ENCODE measurements at regions not wholly inside any gene's neighbourhood (a gene's known extent, or its start where the extent isn't known, plus 50 kb on each side); places are given as distances from the start of the nearest gene placed in this dataset.
A peak's percentile ranks its signal among the peaks of the same experiment; 100 is the strongest.
"Not testable (repeated sequence)": the region's sequence is repeated elsewhere in the genome, so short reads cannot be mapped to it uniquely, and the experiment has no call there.

DNA sequence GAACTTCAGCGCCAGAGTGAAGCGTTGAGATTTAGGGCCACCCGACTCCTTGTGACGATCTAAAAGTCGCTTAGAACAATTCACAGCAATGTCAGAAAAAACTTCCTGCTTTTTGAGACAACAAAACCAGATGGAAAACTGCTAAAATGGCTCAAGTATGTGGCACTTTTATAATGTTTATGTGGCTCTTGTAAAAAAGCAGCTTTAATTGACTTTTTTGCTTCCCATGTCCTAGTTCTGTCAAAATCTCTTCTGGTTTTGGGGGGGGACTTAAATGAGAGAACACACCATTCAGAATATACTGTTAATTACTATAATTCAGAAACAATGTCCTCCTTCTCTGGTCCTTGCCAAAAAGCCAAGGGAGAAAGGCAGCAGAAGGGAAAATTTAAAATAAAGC is 154.7 kb upstream of the LSM14A start:
- no peak for DNase-seq (ENCODE audit: low read depth in 2 of 3, low spot score in 1 of 3)

DNA sequence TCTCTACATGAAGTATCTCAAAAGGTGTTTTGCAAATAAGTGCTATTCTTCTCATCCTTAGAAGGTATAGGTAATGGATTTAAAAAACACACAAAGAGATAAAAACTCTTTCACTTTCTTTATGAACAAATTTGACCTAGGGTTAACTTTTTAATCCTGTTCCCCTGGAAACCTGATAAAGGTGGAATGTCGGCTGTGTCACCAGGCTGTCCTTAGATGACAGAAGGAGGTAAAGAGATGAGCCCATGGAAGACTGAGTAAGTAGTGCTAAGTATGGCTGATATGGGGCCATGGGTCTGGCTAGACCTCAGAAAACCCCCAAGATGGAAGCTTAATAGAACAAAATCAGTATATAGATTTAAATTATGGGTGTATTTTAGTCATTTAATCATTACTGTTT is 153.8 kb upstream of the LSM14A start:
- no peak for DNase-seq (ENCODE audit: low read depth in 2 of 3, low spot score in 1 of 3)

DNA sequence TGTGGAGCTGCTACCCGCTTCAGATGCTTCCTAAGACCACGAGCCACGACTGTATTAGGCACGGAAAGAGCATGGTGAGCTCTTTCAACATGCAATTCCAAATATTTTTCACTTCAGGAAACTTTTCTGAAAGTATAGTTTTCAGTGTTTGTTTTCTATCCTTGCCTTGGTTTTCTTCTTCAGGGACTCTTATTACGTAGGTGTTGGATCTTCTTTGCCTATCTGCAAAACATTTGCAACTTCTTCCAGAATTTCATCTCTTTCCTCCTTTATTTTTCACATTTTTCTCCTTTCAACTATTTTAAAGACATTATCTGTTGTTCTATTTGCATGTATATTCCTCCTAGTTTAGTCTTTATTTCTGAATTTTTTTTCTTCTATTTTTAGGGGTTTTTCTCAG is 148.9 kb upstream of the LSM14A start:
- no peak for DNase-seq (ENCODE audit: low read depth in 2 of 3, low spot score in 1 of 3)

DNA sequence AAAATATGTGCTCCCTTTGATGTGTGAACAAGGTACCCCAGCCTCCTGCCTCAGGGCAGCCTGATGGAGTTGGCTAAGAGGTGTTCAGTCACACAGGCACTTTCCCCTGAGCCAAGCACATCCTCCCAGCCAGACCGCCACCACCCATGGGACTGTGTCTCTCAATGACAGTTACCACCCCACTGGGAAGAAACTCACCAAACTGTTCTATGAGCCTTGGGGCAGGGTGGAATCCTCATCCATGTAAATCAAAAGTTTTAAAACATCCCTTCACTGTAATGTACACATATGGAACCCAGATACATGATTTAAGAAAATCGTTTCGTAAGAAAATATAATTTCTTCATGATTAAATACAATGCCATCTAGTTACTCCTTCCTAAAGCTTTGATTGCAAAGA is 138.4 kb upstream of the LSM14A start:
- no peak for DNase-seq (ENCODE audit: low read depth in 2 of 3, low spot score in 1 of 3)

DNA sequence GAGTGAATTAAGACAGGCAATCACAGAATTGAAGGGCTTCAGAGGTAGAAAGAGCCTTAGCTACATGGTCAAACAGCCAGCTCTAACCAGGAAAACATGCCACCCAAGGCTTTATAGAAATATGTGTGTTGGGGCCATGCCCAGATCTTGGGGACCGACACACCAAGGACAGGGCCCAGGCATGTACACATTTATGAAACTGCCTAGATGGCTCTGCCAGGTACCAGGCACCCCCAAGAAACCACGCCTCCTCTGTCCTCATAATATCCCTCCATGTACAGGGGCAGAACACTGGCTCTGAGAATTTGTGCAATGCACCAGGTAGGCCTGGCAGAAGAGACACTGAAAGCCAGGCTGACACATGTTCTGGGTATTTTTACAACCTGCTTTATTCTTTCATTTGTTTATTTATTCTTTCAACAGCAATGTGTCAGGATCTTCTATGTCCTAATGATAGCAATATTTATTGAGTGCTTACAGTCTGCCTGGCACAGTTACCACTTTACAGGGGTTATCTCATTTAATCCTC is 137.9 kb upstream of the LSM14A start:
- DNase-seq (ENCODE audit: low read depth in 2 of 3, low spot score in 1 of 3), result no peak

DNA sequence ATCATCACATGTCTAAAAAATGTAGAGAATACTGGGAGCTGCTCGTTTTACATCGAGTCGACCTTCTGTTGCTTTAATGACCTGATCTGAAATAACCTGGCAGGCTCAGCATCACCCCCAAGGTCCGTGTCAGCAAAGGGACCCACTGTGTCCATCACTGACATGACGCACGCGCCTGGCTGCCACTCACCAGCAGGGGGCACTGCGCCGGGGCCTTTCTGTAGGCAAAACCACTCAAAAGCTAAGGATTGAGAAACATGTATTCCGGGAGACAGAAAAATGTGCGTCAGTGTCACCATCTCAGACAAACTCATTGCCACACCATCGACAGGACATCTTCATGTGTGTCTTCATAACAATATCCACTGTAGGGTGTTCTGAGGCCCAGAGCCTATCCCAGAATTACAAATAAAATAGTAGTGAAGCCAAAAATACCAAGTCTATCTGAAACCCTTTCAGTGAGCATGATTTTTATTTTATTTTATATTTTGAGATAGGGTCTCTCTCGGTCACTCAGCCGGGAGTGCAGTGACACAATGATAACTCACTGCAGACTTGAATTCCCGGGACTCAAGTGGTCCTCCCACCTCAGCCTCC is 130.3 kb upstream of the LSM14A start:
- peak; percentile 65 to 77 (median 68) for DNase-seq (ENCODE audit: low read depth in 2 of 3, low spot score in 1 of 3)

DNA sequence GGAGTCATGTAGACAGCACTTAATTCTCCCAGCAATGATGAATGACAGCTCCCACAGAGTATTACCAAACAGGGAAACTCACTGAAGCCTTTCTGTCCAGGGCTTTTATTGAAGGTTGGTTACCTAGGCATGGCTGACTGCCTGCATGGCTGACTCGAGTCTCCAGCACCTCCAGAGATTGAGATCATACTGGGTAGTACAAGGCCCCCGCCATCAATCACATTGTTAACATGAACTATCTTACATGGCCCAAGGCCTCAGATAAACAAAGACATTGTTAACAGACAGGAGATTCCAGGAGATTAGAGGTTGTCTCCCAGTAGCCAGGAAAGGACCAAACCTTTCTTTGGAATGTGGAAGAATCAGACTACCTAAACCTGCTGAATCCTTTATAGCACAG is 128.3 kb upstream of the LSM14A start:
- no peak for DNase-seq (ENCODE audit: low read depth in 2 of 3, low spot score in 1 of 3)

DNA sequence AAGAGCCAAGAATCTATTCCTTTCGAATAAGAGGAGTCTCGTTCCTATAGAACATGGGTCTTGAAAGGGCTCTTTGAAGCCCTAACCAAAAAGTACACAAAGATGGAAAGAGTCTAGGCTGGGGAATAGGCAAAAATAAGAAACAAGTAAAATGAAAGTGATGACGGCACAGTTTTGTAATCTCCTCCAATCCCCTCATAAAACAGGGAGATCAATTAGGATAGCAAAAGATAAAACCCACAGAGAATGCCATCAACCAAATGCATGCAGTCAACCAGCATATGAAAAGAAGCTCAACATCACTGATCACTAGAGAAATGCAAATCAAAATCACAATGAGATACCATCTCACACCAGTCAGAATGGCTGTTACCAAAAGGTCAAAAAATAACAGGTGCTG is 122.4 kb upstream of the LSM14A start:
- DNase-seq (ENCODE audit: low read depth in 2 of 3, low spot score in 1 of 3), result no peak

DNA sequence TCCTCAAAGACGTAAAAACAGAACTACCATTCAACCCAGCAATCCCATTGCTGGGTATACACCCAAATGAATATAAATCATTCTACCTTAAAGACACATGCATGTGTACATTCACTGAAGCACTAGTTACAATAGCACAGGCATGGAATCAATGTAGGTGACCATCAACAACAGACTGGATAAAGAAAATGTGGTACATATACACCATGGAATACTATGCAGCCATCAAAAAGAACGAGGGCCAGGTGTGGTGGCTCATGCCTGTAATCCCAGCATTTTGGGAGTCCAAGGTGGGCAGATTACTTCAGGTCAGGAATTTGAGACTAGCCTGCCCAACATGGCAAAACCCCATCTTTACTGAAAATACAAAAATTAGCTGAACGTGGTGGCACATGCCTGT is 121.9 kb upstream of the LSM14A start:
- not testable (repeated sequence) for DNase-seq (ENCODE audit: low read depth in 2 of 3, low spot score in 1 of 3)

DNA sequence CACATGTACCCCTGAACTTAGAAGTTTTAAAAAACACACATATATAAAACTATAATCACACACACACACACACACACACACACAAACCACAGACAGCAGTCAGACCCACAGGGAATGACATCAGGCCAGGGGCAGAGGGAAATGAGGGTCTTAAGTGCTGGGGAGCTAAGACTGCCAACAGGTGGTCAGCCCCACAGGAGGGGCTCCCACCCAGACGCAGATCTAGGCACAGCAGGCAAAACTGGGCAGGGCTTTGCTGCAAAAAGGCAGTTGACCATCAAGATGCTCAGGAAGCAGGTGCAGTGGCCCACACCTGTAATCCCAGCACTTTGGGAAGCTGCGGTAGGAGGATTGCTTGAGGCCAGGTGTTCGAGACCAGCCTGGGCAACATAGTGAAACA is 121.0 kb upstream of the LSM14A start:
- DNase-seq (ENCODE audit: low read depth in 2 of 3, low spot score in 1 of 3), result no peak

DNA sequence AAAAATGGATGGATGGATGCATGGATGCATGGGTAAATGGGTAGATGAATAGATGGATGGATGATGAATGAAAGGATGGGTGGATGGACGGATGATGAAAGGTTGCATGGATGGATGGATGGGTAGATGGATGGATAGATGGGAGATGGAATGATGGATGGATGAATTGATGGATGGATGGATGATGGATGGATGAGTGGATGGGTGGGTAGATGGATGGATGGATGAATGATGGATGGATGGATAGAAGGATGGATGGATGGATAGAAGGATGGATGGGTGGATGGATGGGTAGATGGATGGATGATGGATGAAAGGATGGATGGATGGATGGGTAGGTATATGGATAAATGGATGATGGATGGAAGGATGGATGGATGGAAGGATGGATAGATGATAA is 115.1 kb upstream of the LSM14A start:
- DNase-seq (ENCODE audit: low read depth in 2 of 3, low spot score in 1 of 3), result no peak

DNA sequence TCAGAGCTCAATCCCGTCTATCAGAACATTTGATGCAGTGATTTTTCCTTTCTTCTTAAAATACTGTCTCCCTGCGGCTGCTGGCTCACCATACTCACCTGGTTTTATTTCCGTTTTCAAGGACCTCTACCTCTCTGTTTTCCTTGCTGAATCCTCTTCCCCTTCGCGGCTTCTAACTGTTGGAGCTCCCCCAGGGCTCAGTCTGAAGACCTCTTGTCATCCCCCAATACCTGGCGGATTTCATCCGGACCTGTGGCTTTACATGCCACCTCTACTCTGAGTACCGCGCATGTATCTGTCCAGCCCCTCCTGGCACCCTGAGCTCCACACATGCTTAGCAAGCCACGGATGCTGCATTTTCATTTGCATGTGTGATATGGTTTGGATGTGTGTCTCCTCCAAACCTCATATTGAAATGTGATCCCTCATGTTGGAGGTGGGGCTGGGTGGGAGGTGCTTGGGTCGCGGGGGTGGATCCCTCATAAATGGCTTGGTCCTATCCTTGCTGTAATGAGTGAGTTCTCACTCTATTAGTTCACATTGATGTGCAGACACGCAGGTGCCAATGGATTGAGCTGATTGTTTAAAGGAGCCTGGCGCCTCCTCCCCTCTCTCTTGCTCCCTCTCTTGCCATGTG is 106.2 kb upstream of the LSM14A start:
- no peak for DNase-seq (ENCODE audit: low read depth in 2 of 3, low spot score in 1 of 3)

DNA sequence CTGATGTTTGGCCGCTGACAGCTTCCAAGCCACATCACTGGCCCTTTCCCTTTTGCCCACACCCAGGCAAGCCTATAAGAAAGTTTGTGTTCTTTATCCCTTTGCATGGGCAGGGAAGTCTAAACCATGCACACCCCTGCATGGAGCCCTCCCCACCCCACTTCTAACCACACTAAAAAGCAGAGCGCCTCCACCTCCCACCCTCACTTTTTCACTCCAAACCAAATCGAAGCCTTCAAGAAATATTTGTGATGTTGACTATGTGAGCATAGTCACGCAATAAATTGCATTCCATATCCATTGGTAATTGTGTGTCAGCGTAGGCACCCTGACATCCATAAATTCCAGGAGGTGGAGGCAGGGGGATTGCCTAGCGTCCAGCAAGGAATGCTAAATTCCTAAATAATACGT is 104.4 kb upstream of the LSM14A start:
- DNase-seq (ENCODE audit: low read depth in 2 of 3, low spot score in 1 of 3), result no peak

DNA sequence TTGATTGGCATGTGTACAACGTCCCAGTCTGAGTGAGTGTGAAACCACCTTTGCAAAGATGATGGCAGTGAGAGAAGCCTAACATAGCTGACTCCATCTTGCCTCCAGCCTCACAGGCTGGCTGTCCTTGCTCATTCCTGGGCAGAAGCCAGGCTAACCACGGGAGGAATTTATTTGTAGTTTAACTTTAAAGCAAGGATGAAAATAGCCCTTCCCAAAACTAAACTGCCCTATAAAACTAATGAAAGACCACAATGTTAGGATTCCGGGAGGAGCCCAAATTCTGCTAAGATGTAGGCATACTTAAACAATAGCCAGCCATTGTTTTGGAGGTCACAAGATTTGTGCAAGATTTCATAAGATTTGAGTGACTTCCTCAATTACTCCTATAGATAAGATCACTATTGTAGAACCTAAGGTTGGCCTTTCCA is 96.6 kb upstream of the LSM14A start:
- no peak for DNase-seq (ENCODE audit: low read depth in 2 of 3, low spot score in 1 of 3)

DNA sequence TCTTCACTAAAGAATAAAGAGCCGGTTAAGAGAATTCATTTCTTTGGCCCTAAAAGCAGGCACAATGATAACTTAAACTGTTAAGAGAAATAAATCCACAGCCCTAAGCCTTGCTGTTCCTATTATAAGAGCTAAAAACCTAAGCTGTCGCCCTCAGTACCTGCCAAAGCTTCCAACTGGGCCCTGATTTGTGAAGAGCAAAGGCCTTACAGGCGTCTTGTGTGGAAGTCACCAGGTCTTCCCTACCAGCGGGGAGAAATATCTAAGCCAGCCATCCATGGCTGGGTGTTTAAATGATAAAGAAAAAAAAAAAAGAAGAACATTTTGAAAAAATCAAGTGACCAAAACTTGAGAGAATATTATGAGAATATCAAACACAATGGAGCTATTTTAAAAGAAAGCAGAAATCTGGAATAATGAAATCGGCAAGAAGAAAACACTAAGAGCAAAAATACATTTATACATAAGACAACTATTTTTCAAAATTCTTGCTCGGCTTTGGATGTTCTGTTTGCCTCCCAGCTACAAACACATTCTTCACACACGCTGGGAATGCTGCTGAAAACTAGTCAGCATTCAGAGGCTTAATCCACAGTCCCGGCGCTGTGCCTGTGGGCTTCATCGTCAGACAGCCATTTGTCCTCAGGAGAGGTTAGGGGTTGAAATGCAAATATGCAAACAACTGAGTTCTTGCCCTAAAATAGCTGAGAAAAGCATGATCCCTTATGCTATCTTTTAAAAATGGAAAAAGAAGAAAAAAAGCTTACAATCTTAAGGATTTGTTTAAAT is 89.8 kb upstream of the LSM14A start:
- DNase-seq (ENCODE audit: low read depth in 2 of 3, low spot score in 1 of 3), result no peak

DNA sequence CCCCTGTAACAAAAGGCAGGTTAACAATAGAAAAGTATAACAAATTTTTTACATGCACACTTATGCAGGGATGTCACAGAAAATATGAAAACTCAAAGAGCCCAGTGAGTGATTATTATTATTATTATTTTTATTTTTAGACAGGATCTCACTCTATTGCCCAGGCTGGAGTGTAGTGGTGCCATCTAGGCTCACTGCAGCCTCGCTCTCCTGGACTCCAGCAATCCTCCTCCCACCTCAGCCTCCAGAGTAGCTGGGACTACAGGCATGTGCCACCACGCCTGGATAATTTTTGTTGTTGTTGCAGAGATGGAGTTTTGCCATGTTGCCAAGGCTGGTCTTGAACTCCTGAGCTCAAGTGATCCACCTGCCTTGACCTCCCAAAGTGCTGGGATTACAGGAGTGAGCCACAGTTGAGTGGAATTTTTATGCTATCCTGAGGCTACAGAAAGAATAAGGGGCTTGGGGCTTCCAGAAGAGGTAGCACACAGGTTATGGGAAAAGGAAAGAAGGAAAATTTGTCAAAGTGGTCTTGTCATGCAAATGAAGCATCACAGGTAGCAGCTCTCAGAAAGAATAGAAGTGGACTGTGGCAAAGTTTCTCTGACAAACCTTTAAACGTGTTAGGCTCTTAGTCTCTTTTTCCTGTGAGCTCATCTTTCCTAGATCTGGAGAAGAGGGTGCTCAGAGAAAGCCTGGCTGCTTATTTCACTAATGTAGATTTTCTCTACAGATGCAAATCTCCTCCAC is 87.7 kb upstream of the LSM14A start:
- no peak for DNase-seq (ENCODE audit: low read depth in 2 of 3, low spot score in 1 of 3)

DNA sequence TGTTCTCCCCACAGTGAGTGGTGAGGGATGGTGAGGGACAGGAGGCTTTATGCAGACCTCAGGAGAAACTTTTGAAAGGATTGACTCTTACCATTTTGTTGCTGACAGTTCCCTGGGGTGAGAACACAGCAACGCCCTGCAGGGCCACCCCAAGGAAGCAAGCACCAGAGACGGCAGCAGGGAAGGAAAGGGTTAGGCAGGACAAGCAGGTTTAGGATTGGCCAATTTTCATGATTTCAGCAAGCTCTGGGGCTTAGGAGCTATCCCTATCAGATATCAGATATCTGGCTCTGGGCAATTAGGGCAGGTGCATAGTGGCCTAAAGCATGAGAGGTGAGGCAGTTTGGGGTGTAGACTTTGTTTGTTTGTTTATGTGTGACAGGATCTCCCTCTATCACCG is 87.0 kb upstream of the LSM14A start:
- DNase-seq (ENCODE audit: low read depth in 2 of 3, low spot score in 1 of 3), result no peak

DNA sequence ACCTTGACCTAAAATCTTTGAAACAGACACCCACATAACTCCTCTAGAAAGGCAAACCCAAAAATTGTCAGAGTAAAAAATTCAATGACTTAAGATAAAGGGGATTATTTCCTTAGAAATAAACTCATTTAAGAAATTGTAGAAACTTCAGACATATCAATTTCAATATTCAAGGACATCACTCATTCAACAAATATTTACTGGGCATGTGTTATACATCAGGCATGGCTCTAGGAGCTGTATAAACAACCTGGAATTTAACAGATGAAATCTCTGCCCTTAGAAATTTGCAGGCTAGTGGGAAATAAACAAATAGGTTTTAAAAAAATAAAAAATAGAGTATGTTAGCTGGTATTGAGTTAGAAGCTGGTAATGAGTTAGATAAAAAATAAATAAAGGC is 84.0 kb upstream of the LSM14A start:
- DNase-seq (ENCODE audit: low read depth in 2 of 3, low spot score in 1 of 3), result no peak

DNA sequence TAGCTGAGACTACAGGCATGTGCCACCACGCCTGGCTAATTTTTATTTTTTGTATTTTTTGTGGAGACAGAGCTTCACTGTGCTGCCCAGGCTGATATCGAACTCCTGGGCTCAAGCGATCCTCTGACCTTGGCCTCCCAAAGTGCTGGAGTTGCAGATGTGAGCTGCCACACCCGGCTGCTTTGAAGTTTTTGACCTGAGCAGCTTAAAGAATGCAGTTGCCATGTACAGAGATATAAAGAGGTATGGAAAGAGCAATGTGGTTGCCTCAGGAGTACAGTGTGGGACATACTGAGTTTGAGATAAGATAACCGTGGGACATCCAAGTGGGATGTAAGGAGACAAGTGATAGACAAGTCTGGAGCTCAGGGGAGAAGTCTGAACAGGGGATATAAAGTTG is 82.7 kb upstream of the LSM14A start:
- no peak for DNase-seq (ENCODE audit: low read depth in 2 of 3, low spot score in 1 of 3)

DNA sequence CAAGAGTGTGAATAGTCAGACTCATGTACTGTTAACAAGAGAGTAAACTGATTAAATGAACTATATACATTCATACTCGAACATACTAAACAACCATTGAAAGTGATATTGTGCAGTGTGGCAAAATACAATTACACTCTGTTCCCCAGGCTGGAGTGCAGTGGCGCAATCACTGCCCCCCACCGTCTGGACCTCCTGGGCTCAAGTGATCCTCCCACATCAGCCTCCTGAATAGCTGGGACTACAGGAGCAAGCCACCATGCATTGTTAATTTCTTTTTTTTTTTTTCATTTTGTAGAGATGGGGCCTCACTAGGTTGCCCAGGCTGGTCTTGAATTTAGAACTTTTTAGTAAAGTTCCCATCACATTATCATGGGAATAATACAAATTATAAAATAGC is 77.3 kb upstream of the LSM14A start:
- DNase-seq (ENCODE audit: low read depth in 2 of 3, low spot score in 1 of 3), result no peak

DNA sequence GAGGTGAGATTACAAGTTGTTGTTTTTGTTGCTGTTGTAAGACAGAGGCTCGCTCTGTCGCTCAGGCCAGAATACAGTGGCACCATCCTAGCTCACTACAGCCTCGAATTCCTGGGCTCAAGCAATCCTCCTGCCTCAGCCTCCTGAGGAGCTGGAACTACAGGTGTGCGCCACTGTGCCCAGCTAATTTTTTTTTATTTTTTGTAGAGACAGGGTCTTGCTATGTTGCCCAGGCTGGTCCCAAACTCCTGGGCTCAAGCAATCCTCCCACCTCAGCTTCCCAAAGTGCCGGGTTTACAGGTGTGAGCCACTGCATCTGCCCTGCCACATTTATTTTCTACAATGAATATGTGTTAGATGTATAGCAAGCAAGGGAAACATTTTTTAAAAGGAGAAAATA is 76.9 kb upstream of the LSM14A start:
- not testable (repeated sequence) for DNase-seq (ENCODE audit: low read depth in 2 of 3, low spot score in 1 of 3)
